GM23248 (cell line): ENCODE measurements at regions not wholly inside any gene's neighbourhood (a gene's known extent, or its start where the extent isn't known, plus 50 kb on each side); places are given as distances from the start of the nearest gene placed in this dataset.

ENCODE experiments used
- EZH2 ChIP-seq: fragments of 200-600 bp; sonication (generic); IDR thresholded peaks from 2 replicates; pipeline ENCODE4 v1.6.1; 2018; ENCODE audit warnings: antibody characterized with exemption, mild to moderate bottlenecking; ENCODE audit not compliant: insufficient read depth, poor library complexity, severe bottlenecking
- EZH2phosphoT487 ChIP-seq: fragments of 200-600 bp; sonication (generic); IDR thresholded peaks from 2 replicates; pipeline ENCODE4 v1.6.1; 2018; ENCODE audit warnings: antibody characterized with exemption, moderate library complexity, mild to moderate bottlenecking, low read depth; ENCODE audit not compliant: insufficient read depth

- TF ChIP-seq EZH2 (no peak), EZH2phosphoT487 (no peak)
Measured at GRCh38 chr7:41762641-41763040, 59.8 kb upstream of the INHBA start.
